Stomach (tissue), 8 donors: ENCODE measurements at regions not wholly inside any gene's neighbourhood (a gene's known extent, or its start where the extent isn't known, plus 50 kb on each side); places are given as distances from the start of the nearest gene placed in this dataset.
"Not testable (repeated sequence)": the region's sequence is repeated elsewhere in the genome, so short reads cannot be mapped to it uniquely, and the experiment has no call there.

Experiments used
- DNase-seq, 2 donors: peaks; one replicate each; pipeline versions ENCODE4 v3.0.0 to v3.0.0-alpha.2; 2013 to 2019
- H3K27ac ChIP-seq, 5 donors: fragments of 200-600 bp in 4 of 5; sonication (generic) in 4 of 5; one replicate each; pipeline ENCODE4 v1.5.1; 2013 to 2019; ENCODE audit warnings: mild to moderate bottlenecking in 1 of 5, moderate library complexity in 1 of 5
- H3K27me3 ChIP-seq, 3 donors: fragments of 200-600 bp; sonication (generic); one replicate each; pipeline ENCODE4 v1.5.1; 2017 to 2019; ENCODE audit warnings: mixed run types in 1 of 3
- H3K36me3 ChIP-seq, 4 donors: fragments of 200-600 bp; sonication (generic); 1 replicate in 3 of 4; 2 replicates in 1 of 4; pipeline ENCODE4 v1.5.1; 2016 to 2019
- H3K4me1 ChIP-seq, 4 donors: fragments of 200-600 bp; sonication (generic); one replicate each; pipeline ENCODE4 v1.5.1; 2016 to 2019
- H3K4me3 ChIP-seq, 4 donors: fragments of 200-600 bp; sonication (generic) in 3 of 4; one replicate each; pipeline ENCODE4 v1.5.1; 2016 to 2019; ENCODE audit warnings: mild to moderate bottlenecking in 1 of 4
- H3K9me3 ChIP-seq, 4 donors: fragments of 200-600 bp; sonication (generic); one replicate each; pipeline ENCODE4 v1.5.1; 2016 to 2019
- CTCF ChIP-seq, 7 experiments: fragments of 450-650 bp in 4 of 7; fragments of 200-600 bp in 3 of 7; sonication (generic) in 3 of 7; IDR thresholded peaks; one replicate each; pipeline ENCODE4 v1.5.1; 2016 to 2019; ENCODE audit warnings: antibody characterized with exemption in 7 of 7, control low read depth in 2 of 7, mild to moderate bottlenecking in 1 of 7
- EP300 ChIP-seq: sonication (generic); formaldehyde crosslinking; IDR thresholded peaks from one replicate; pipeline ENCODE4 v1.6.1; 2017; ENCODE audit warnings: antibody characterized with exemption
- POLR2A ChIP-seq, 4 donors: fragments of 450-650 bp; IDR thresholded peaks; one replicate each; pipeline ENCODE4 v1.6.1; 2016; ENCODE audit warnings: antibody characterized with exemption in 4 of 4, control low read depth in 2 of 4, mild to moderate bottlenecking in 1 of 4, moderate library complexity in 1 of 4
- POLR2AphosphoS5 ChIP-seq, 3 donors: sonication (generic); formaldehyde crosslinking; IDR thresholded peaks; one replicate each; pipeline ENCODE4 v1.6.1; 2016; ENCODE audit warnings: antibody characterized with exemption in 3 of 3
- WGBS, 5 donors: extraction: QIAGEN DNeasy Blood & Tissue Kit in 3 of 5; methylation state at CpG; one replicate each; pipeline versions ENCODE4 v1.1.5 to v1.1.7; 2013 to 2018; 5-methylcytosine and 5-hydroxymethylcytosine counted together
- intact Hi-C: fragments of 100-400 bp; cut with DNase I; formaldehyde crosslinking; loops from one replicate; pipeline ENCODE4 v1.15.1; 2023; ENCODE audit warnings: low total_unique reads
- donor health status: healthy with polysubstance abuse.
- donor health status: Bipolar disorder and iron deficiency.
- donor health status: healthy.

- Histone ChIP-seq H3K27me3 (peaks cover 0 to 41% (median 0%) of the 10 kb centered on the region in 3 donors), H3K4me1 (no peaks in the 10 kb centered on the region), H3K9me3 (no peaks in the 10 kb centered on the region), H3K27ac (no peak overlapping the region), H3K4me3 (no peak overlapping the region), H3K36me3 (no peaks in the 10 kb centered on the region)
- TF ChIP-seq POLR2AphosphoS5 (IDR thresholded peaks at IDR 0.05) (no peak), POLR2A (IDR thresholded peaks at IDR 0.05) (no peak), EP300 (no peak), CTCF (IDR thresholded peaks at IDR 0.05) (no peak)
- intact Hi-C loops, result no loop called here
- WGBS, 5 donors, result 85 to 94% (median 89%) methylated on average over 12 to 26 of the region's 26 CpGs
- no peak for DNase-seq
Observed at GRCh38 chr9:38488156-38488698, 64.0 kb upstream of the IGFBPL1 start.

- H3K27ac ChIP-seq, H3K9me3 ChIP-seq, H3K4me3 ChIP-seq, intact Hi-C loops, H3K4me1 ChIP-seq, H3K36me3 ChIP-seq, DNase-seq: not testable (repeated sequence)
- WGBS, 5 donors, result 51 to 68% (median 54%) methylated on average over 8 to 55 of the region's 55 CpGs
- H3K27me3 ChIP-seq, result peaks cover 0 to 46% (median 0%) of the 10 kb centered on the region in 3 donors
Observed at GRCh38 chr9:38487418-38488155, 63.3 kb upstream of the IGFBPL1 start.

GRCh38 chr9:38486837-38487236, 62.6 kb upstream of the IGFBPL1 start:
- Histone ChIP-seq H3K27ac (no peak overlapping the region), H3K4me1 (no peaks in the 10 kb centered on the region), H3K9me3 (no peaks in the 10 kb centered on the region), H3K4me3 (no peak overlapping the region), H3K36me3 (no peaks in the 10 kb centered on the region), H3K27me3 (peaks cover 0 to 46% (median 0%) of the 10 kb centered on the region in 3 donors)
- intact Hi-C loops, result no loop called here
- TF ChIP-seq POLR2A (IDR thresholded peaks at IDR 0.05) (no peak), POLR2AphosphoS5 (IDR thresholded peaks at IDR 0.05) (no peak), CTCF (IDR thresholded peaks at IDR 0.05) (no peak), EP300 (no peak)
- WGBS, 5 donors, result 65 to 81% (median 77%) methylated on average over 7 to 8 of the region's 8 CpGs
- no peak for DNase-seq

GRCh38 chr9:38486056-38486615, 61.9 kb upstream of the IGFBPL1 start:
- Histone ChIP-seq H3K4me1 (no peaks in the 10 kb centered on the region), H3K36me3 (no peaks in the 10 kb centered on the region), H3K4me3 (no peak overlapping the region), H3K27ac (no peak overlapping the region), H3K9me3 (no peaks in the 10 kb centered on the region), H3K27me3 (peaks cover 0 to 46% (median 0%) of the 10 kb centered on the region in 3 donors)
- DNase-seq, result peak in 1 of 2 donors; percentile 8
- WGBS, 5 donors, result 44 to 65% (median 53%) methylated on average over 6 of the region's 6 CpGs
- intact Hi-C loops, result no loop called here
- no peak for TF ChIP-seq POLR2AphosphoS5 (IDR thresholded peaks at IDR 0.05)
- no peak for TF ChIP-seq POLR2A (IDR thresholded peaks at IDR 0.05)

- peak in 1 of 2 donors; percentile 19 for DNase-seq
- H3K9me3 ChIP-seq, H3K4me3 ChIP-seq, H3K36me3 ChIP-seq, H3K4me1 ChIP-seq, intact Hi-C loops, H3K27ac ChIP-seq: not testable (repeated sequence)
- WGBS, 5 donors, result 54 to 69% (median 64%) methylated on average over 2 of the region's 2 CpGs
- peaks cover 0 to 46% (median 0%) of the 10 kb centered on the region in 3 donors for H3K27me3 ChIP-seq
Observed at GRCh38 chr9:38484076-38484665, 59.9 kb upstream of the IGFBPL1 start.
